ENCODE measurements at regions not wholly inside any gene's neighbourhood (a gene's known extent, or its start where the extent isn't known, plus 50 kb on each side); places are given as distances from the start of the nearest gene placed in this dataset.

- no peak for DNase-seq (ENCODE audit: low read depth)
Measured at GRCh38 chr9:20199111-20199510, 410.3 kb upstream of the SLC24A2 start.

- DNase-seq (ENCODE audit: low read depth): peak; percentile 13
Measured at GRCh38 chr9:20197976-20198685, 409.3 kb upstream of the SLC24A2 start.

- no peak for DNase-seq (ENCODE audit: low read depth)
Measured at GRCh38 chr9:20191228-20191840, 402.5 kb upstream of the SLC24A2 start.

- no peak for DNase-seq (ENCODE audit: low read depth)
Measured at GRCh38 chr9:20189871-20190270, 401.0 kb upstream of the SLC24A2 start.

- DNase-seq (ENCODE audit: low read depth): no peak
Measured at GRCh38 chr9:20188616-20189369, 400.0 kb upstream of the SLC24A2 start.

- no peak for DNase-seq (ENCODE audit: low read depth)
Measured at GRCh38 chr9:20187318-20187717, 398.5 kb upstream of the SLC24A2 start.

GRCh38 chr9:20186823-20187222 lies 398.0 kb upstream of the SLC24A2 start:
- DNase-seq (ENCODE audit: low read depth): no peak

GRCh38 chr9:20186231-20186630 lies 397.4 kb upstream of the SLC24A2 start:
- DNase-seq (ENCODE audit: low read depth): no peak

- no peak for DNase-seq (ENCODE audit: low read depth)
Measured at GRCh38 chr9:20184541-20184940, 395.7 kb upstream of the SLC24A2 start.

GRCh38 chr9:20178679-20179078 lies 389.8 kb upstream of the SLC24A2 start:
- DNase-seq (ENCODE audit: low read depth): no peak

GRCh38 chr9:20178197-20178596 lies 389.4 kb upstream of the SLC24A2 start:
- no peak for DNase-seq (ENCODE audit: low read depth)

- no peak for DNase-seq (ENCODE audit: low read depth)
Measured at GRCh38 chr9:20170122-20170521, 381.3 kb upstream of the SLC24A2 start.

- no peak for DNase-seq (ENCODE audit: low read depth)
Measured at GRCh38 chr9:20152151-20152725, 363.4 kb upstream of the SLC24A2 start.

- no peak for DNase-seq (ENCODE audit: low read depth)
Measured at GRCh38 chr9:20148416-20148815, 359.6 kb upstream of the SLC24A2 start.

GRCh38 chr9:20144197-20144596 lies 355.4 kb upstream of the SLC24A2 start:
- DNase-seq (ENCODE audit: low read depth): no peak

- no peak for DNase-seq (ENCODE audit: low read depth)
Measured at GRCh38 chr9:20139763-20140290, 351.0 kb upstream of the SLC24A2 start.

GRCh38 chr9:20138841-20139240 lies 350.0 kb upstream of the SLC24A2 start:
- no peak for DNase-seq (ENCODE audit: low read depth)

GRCh38 chr9:20138116-20138515 lies 349.3 kb upstream of the SLC24A2 start:
- no peak for DNase-seq (ENCODE audit: low read depth)

- DNase-seq (ENCODE audit: low read depth): no peak
Measured at GRCh38 chr9:20137425-20137824, 348.6 kb upstream of the SLC24A2 start.

- DNase-seq (ENCODE audit: low read depth): no peak
Measured at GRCh38 chr9:20135119-20135697, 346.4 kb upstream of the SLC24A2 start.

- no peak for DNase-seq (ENCODE audit: low read depth)
Measured at GRCh38 chr9:20125727-20126126, 336.9 kb upstream of the SLC24A2 start.

GRCh38 chr9:20119566-20119965 lies 330.7 kb upstream of the SLC24A2 start:
- no peak for DNase-seq (ENCODE audit: low read depth)
